WTC11 (cell line): ENCODE measurements at regions not wholly inside any gene's neighbourhood (a gene's known extent, or its start where the extent isn't known, plus 50 kb on each side); places are given as distances from the start of the nearest gene placed in this dataset.

Source experiments
- ATAC-seq: fragments of 200-7000 bp; cut with Tn5 transposase; 2 replicates; pipeline ENCODE4 v1.10.0; 2021; ENCODE audit warnings: mild to moderate bottlenecking, moderate library complexity
- CTCF ChIA-PET: fragments of 300-600 bp; sonication (Branson Sonifier 250); formaldehyde crosslinking; loops from one replicate; lab custom pipeline; 2021; ENCODE audit warnings: antibody characterized with exemption; lab: Charles Lee
- POLR2A ChIA-PET: fragments of 350-600 bp; sonication (Branson Sonifier 250); formaldehyde crosslinking; loops from one replicate; lab custom pipeline; 2021; ENCODE audit warnings: antibody characterized with exemption; lab: Charles Lee
- DNase-seq: peaks from one replicate; pipeline ENCODE4 v3.0.0; 2021; ENCODE audit warnings: low spot score
- H3K27ac Mint-ChIP-seq: 2 replicates; pipeline ENCODE4 v1.8.0; 2021; ENCODE audit warnings: mixed read lengths
- H3K27me3 Mint-ChIP-seq: 2 replicates; pipeline ENCODE4 v1.8.0; 2021; ENCODE audit warnings: low read depth, mild to moderate bottlenecking, moderate library complexity, mixed read lengths
- H3K36me3 Mint-ChIP-seq: 2 replicates; pipeline ENCODE4 v1.8.0; 2021; ENCODE audit warnings: mixed read lengths
- H3K4me1 Mint-ChIP-seq: 2 replicates; pipeline ENCODE4 v1.8.0; 2022; ENCODE audit warnings: mixed read lengths
- H3K4me3 Mint-ChIP-seq: 2 replicates; pipeline ENCODE4 v1.8.0; 2021; ENCODE audit warnings: mild to moderate bottlenecking, moderate library complexity, mixed read lengths
- H3K9me3 Mint-ChIP-seq: 2 replicates; pipeline ENCODE4 v1.8.0; 2021; ENCODE audit warnings: mixed read lengths
- AR ChIP-seq: fragments of 250-450 bp; sonication (Bioruptor Pico); IDR thresholded peaks from 2 replicates; pipeline ENCODE4 v1.9.0; 2021; ENCODE audit warnings: mild to moderate bottlenecking
- ATF2 ChIP-seq: sonication (generic); formaldehyde crosslinking; IDR thresholded peaks from 2 replicates; pipeline ENCODE4 v1.8.1; 2022; ENCODE audit warnings: low read depth, missing genetic modification reagents, borderline replicate concordance
- ATF3 ChIP-seq: sonication (generic); formaldehyde crosslinking; conservative IDR thresholded peaks from 2 replicates; pipeline ENCODE4 v1.8.1; 2022; ENCODE audit warnings: mild to moderate bottlenecking, missing genetic modification reagents
- CREB1 ChIP-seq: sonication (generic); formaldehyde crosslinking; IDR thresholded peaks from 2 replicates; pipeline ENCODE4 v1.8.0; 2023; ENCODE audit warnings: mild to moderate bottlenecking, missing genetic modification reagents
- EMX1 ChIP-seq: fragments of 250-450 bp; sonication (Bioruptor Pico); IDR thresholded peaks from 2 replicates; pipeline ENCODE4 v1.8.0; 2021; ENCODE audit warnings: mild to moderate bottlenecking
- JAZF1 ChIP-seq: fragments of 250-450 bp; sonication (Bioruptor Pico); IDR thresholded peaks from 2 replicates; pipeline ENCODE4 v1.9.0; 2021; ENCODE audit warnings: moderate library complexity, mild to moderate bottlenecking, inconsistent platforms
- MLX ChIP-seq: sonication (generic); formaldehyde crosslinking; IDR thresholded peaks from 2 replicates; pipeline ENCODE4 v1.8.1; 2023; ENCODE audit warnings: mild to moderate bottlenecking, missing genetic modification reagents, moderate library complexity
- NFATC4 ChIP-seq: fragments of 250-450 bp; sonication (Bioruptor Pico); IDR thresholded peaks from 2 replicates; pipeline ENCODE4 v1.9.0; 2021; ENCODE audit warnings: mild to moderate bottlenecking
- NR1H2 ChIP-seq: sonication (generic); formaldehyde crosslinking; IDR thresholded peaks from 2 replicates; pipeline ENCODE4 v1.9.0; 2021; ENCODE audit warnings: mild to moderate bottlenecking, moderate library complexity, missing genetic modification reagents
- NR2C2 ChIP-seq: sonication (generic); formaldehyde crosslinking; IDR thresholded peaks from 2 replicates; pipeline ENCODE4 v1.8.0; 2022; ENCODE audit warnings: mild to moderate bottlenecking, missing genetic modification reagents
- PREB ChIP-seq: sonication (generic); formaldehyde crosslinking; IDR thresholded peaks from 2 replicates; pipeline ENCODE4 v1.8.1; 2022; ENCODE audit warnings: mild to moderate bottlenecking, missing genetic modification reagents, moderate library complexity, borderline replicate concordance
- SP1 ChIP-seq: sonication (generic); formaldehyde crosslinking; conservative IDR thresholded peaks from 2 replicates; pipeline ENCODE4 v1.8.1; 2022; ENCODE audit warnings: missing genetic modification reagents
- ZMAT4 ChIP-seq: fragments of 250-450 bp; sonication (Bioruptor Pico); IDR thresholded peaks from 2 replicates; pipeline ENCODE4 v1.9.0; 2021; ENCODE audit warnings: mild to moderate bottlenecking
- ZNF138 ChIP-seq: sonication (generic); formaldehyde crosslinking; conservative IDR thresholded peaks from 2 replicates; pipeline ENCODE4 v1.8.1; 2022; ENCODE audit warnings: mild to moderate bottlenecking, moderate library complexity, missing genetic modification reagents
- ZNF281 ChIP-seq: sonication (generic); formaldehyde crosslinking; IDR thresholded peaks from 2 replicates; pipeline ENCODE4 v1.8.0; 2023; ENCODE audit warnings: mild to moderate bottlenecking, missing genetic modification reagents
- ZNF416 ChIP-seq: fragments of 250-450 bp; sonication (Bioruptor Pico); IDR thresholded peaks from 2 replicates; pipeline ENCODE4 v1.9.0; 2021; ENCODE audit warnings: mild to moderate bottlenecking, inconsistent platforms
- ZNF425 ChIP-seq: fragments of 250-450 bp; sonication (Bioruptor Pico); conservative IDR thresholded peaks from 2 replicates; pipeline ENCODE4 v1.9.0; 2021; ENCODE audit warnings: mild to moderate bottlenecking

GRCh38 chr1:98400446-98400845, 261.1 kb upstream of the SNX7 start (continued):
- TF ChIP-seq NFATC4 (CRISPR knock-in tag): no peak
- TF ChIP-seq ZNF425 (CRISPR knock-in tag): no peak
- TF ChIP-seq CREB1 (CRISPR knock-in tag): no peak
- no peak for TF ChIP-seq ATF2 (CRISPR knock-in tag)
- no peak for TF ChIP-seq ZMAT4 (CRISPR knock-in tag)

GRCh38 chr1:98399218-98399617, 262.3 kb upstream of the SNX7 start:
- Mint-ChIP-seq H3K9me3 (no peaks in the 10 kb centered on the region), H3K27me3 (no peaks in the 10 kb centered on the region), H3K4me3 (no peak overlapping the region), H3K27ac (no peak overlapping the region), H3K4me1 (no peaks in the 10 kb centered on the region), H3K36me3 (no peaks in the 10 kb centered on the region)
- no peak for TF ChIP-seq SP1 (CRISPR knock-in tag)
- no peak for TF ChIP-seq NR1H2
- ATAC-seq: no peak
- CTCF ChIA-PET: no interaction called here
- POLR2A ChIA-PET: no interaction called here
- no peak for DNase-seq

GRCh38 chr1:98398649-98399048, 262.9 kb upstream of the SNX7 start:
- POLR2A ChIA-PET: no interaction called here
- no peak overlapping the region for H3K4me3 Mint-ChIP-seq
- no peaks in the 10 kb centered on the region for H3K9me3 Mint-ChIP-seq
- DNase-seq: no peak
- ATAC-seq: no peak
- no peaks in the 10 kb centered on the region for H3K27me3 Mint-ChIP-seq
- no peak overlapping the region for H3K27ac Mint-ChIP-seq
- H3K36me3 Mint-ChIP-seq: no peaks in the 10 kb centered on the region
- H3K4me1 Mint-ChIP-seq: no peaks in the 10 kb centered on the region
- TF ChIP-seq ATF3 (CRISPR knock-in tag) (no peak), MLX (no peak), JAZF1 (CRISPR knock-in tag) (no peak), NR2C2 (CRISPR knock-in tag) (no peak), PREB (CRISPR knock-in tag) (no peak), EMX1 (CRISPR knock-in tag) (no peak), ZNF416 (CRISPR knock-in tag) (no peak), ZNF138 (CRISPR knock-in tag) (no peak)
- TF ChIP-seq, all 79 proteins: peak for 0
- CTCF ChIA-PET: no interaction called here

- no peaks in the 10 kb centered on the region for H3K36me3 Mint-ChIP-seq
- ATAC-seq: no peak
- no peaks in the 10 kb centered on the region for H3K9me3 Mint-ChIP-seq
- DNase-seq: no peak
- H3K4me3 Mint-ChIP-seq: no peak overlapping the region
- H3K27ac Mint-ChIP-seq: no peak overlapping the region
- ChIA-PET CTCF (no interaction called here), POLR2A (no interaction called here)
- H3K4me1 Mint-ChIP-seq: no peaks in the 10 kb centered on the region
- no peaks in the 10 kb centered on the region for H3K27me3 Mint-ChIP-seq
- TF ChIP-seq ZNF281 (CRISPR knock-in tag) (no peak), AR (CRISPR knock-in tag) (no peak)
These were observed 263.4 kb upstream of the SNX7 start for GRCh38 chr1:98398092-98398491.
